GM13977 (cell line): ENCODE measurements at regions not wholly inside any gene's neighbourhood (a gene's known extent, or its start where the extent isn't known, plus 50 kb on each side); places are given as distances from the start of the nearest gene placed in this dataset.

Experiments
- DNase-seq: peaks from one replicate; pipeline ENCODE4 v3.0.0; 2012; ENCODE audit warnings: low spot score
- in situ Hi-C: fragments of 300-500 bp; cut with MboI; formaldehyde crosslinking; loops from one replicate; pipeline ENCODE4 v1.12.0; 2022; ENCODE audit warnings: low sequenced_read_pairs, low pct_unique_long_range_greater_than_20kb, mixed read lengths, inconsistent platforms; ENCODE audit not compliant: unreplicated experiment
- TF ChIP-seq, protein P1 (sequence below): IDR thresholded peaks from 2 replicates; pipeline ENCODE4 v1.5.1; 2012; ENCODE audit warnings: mild to moderate bottlenecking, control low read depth; ENCODE audit not compliant: insufficient read depth; ENCODE audit errors: extremely low read depth, missing control alignments

DNA sequence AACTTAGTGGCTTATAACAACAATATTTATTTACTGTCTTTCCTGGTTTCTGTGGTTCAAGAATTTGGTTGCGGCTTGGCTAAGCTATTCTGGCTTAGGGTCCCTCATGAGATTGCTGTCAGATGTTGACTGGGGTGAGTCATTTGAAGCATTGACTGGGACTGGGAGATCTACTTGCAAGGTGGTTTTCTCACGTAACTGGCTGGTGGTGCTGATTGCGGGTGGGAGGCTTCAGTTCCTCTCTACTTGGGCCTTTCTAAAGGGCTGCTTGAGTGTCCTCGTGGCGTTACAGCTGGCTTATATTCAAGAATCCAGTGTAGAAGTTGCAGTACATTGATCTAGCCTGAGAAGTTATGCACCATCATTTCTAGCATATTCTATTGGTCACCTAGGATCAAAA, 218.5 kb upstream of the ELAVL2 start:
- TF ChIP-seq, protein P1, sequence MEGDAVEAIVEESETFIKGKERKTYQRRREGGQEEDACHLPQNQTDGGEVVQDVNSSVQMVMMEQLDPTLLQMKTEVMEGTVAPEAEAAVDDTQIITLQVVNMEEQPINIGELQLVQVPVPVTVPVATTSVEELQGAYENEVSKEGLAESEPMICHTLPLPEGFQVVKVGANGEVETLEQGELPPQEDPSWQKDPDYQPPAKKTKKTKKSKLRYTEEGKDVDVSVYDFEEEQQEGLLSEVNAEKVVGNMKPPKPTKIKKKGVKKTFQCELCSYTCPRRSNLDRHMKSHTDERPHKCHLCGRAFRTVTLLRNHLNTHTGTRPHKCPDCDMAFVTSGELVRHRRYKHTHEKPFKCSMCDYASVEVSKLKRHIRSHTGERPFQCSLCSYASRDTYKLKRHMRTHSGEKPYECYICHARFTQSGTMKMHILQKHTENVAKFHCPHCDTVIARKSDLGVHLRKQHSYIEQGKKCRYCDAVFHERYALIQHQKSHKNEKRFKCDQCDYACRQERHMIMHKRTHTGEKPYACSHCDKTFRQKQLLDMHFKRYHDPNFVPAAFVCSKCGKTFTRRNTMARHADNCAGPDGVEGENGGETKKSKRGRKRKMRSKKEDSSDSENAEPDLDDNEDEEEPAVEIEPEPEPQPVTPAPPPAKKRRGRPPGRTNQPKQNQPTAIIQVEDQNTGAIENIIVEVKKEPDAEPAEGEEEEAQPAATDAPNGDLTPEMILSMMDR = no peak
- DNase-seq = no peak
- in situ Hi-C loops = no loop called here

DNA sequence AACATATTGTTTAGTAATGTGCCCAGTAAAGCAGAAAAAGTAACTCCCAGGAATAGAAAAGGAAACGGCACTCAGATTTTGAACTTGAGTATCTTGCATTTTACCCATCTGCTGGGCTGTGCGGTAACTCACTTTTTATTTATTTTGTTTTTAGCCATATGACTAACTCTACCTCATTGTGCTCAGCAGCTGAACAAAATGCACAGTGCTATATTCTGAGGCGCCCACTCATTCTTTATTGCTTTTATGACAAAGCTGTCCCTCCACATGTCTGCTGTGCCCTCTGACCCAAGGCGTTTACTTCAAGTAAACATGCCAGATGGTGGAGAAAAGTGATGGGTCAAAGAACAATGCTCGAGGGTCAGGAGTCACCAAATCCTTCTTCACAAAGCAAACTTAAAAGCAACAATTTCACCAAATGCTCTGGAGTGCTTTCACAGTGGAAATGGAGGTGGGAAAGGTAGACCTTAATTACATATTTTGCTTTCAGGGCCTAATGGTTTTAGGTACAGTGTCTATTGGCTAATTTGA, 215.2 kb upstream of the ELAVL2 start:
- in situ Hi-C loops = no loop called here
- DNase-seq = no peak

DNA sequence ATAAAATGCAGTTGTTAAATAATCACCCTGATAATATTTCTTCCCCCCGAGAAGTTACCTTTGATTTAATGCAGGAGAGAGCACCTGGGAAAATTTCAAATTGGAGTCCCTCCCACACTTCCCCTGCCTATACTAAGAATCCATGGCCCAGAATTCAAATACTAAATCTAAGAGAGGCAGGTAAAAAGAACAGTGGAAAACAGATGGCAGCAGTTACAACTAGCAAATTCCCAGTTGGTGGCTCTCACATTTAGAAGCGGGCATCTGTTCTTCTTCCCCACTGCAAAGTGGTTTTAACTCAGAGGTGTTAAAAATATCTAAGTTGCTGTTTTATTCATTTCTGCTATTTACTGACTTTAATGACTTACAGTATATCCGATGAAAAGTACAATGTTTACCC, 210.4 kb upstream of the ELAVL2 start:
- TF ChIP-seq, protein P1 = no peak
- no peak for DNase-seq
- in situ Hi-C loops = no loop called here

More for the DNA sequence above, 215.2 kb upstream of the ELAVL2 start:
- TF ChIP-seq, protein P1 = no peak

DNA sequence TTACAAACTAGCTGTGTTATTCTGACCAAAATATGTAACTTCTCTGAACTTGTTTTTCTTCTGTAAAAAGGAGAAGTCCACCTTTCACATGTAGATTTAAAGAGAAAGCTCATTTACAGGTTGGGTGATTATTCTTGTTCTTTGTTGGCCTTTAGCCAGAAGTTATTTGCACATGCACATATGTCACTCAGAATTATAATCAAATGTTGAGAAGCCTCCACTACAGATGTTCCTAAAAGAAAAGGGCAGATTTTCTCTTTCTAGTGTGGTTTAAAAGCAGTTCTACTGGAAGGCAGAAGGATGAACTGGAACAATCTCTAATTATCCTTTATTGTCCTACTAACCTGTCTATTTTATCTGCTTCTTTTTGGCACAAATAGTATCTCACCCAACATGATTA, 209.8 kb upstream of the ELAVL2 start:
- TF ChIP-seq, protein P1 = no peak
- no peak for DNase-seq
- in situ Hi-C loops = no loop called here

DNA sequence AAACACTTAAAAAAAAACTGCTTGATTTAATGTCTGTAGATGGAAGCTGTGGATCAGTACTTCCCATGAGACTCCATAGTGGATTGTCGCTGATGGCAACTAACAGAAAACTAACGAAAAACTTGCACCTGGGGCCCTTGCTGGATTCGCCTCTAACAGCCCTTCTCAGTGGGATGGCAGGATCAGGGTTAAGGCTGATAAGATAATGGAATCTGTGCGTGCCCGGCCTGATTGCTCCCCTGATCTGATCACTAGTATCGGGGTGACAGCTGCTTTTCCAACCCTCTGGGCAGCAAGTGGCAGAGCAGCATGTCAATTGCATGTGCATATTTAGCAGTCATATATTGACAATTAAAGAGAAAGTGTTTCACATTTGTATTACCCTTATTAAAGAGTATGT, 185.8 kb upstream of the ELAVL2 start:
- in situ Hi-C loops = no loop called here
- no peak for DNase-seq
- TF ChIP-seq, protein P1 = no peak

DNA sequence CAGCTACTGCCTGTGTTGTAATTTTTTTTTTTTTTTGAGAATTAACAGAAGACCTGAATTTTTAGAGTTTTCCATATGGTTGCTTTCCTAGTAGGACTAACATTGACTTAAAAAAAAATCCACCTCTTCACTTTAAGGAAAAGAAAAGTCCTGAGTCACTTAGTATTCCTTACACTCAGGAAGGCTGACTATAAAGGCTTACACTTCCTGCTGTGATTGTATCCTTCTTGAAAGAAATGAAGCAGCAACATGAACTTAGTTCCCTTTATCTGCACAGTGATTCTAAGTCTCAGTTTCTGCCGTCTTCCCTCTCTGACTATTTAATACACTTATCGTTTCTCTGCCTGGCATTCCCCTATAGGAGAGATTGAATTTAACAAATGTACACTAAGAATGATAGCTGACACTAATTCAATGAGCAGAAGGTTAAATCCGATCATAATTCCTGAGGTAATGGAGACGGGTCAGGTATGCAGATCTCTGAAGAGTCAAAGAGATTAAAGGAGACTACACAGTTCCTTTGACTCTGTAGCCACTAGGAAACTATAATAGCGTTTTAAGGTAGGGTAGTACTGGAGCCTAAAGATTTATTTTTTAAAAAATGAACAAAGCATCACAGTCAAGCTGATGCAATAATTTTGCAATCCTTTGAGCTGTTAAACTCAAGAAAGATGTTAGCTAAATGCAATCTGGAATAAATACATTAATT, 185.1 kb upstream of the ELAVL2 start:
- no peak for DNase-seq
- TF ChIP-seq, protein P1 = no peak
- in situ Hi-C loops = no loop called here

DNA sequence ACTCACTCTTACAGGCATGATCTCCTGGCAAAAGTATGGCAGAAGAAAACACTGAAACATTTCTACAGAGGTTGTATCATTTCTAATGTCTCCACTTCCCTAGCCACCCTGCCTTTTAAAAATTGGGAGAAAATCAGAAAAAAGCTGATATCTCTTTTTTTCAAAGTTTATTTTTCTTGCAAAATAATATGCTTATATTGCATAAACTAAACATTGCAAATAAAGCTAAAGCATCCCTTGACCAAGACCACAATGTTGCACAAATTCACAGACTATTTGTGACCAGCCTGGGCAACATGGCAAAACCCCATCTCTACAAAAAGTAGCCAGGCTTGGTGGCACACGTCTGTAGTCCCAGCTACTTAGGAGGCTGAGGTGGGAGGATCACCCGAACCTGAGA, 183.3 kb upstream of the ELAVL2 start:
- TF ChIP-seq, protein P1 = no peak
- DNase-seq = no peak
- in situ Hi-C loops = no loop called here
